ENCODE measurements at regions not wholly inside any gene's neighbourhood (a gene's known extent, or its start where the extent isn't known, plus 50 kb on each side); places are given as distances from the start of the nearest gene placed in this dataset.

DNA sequence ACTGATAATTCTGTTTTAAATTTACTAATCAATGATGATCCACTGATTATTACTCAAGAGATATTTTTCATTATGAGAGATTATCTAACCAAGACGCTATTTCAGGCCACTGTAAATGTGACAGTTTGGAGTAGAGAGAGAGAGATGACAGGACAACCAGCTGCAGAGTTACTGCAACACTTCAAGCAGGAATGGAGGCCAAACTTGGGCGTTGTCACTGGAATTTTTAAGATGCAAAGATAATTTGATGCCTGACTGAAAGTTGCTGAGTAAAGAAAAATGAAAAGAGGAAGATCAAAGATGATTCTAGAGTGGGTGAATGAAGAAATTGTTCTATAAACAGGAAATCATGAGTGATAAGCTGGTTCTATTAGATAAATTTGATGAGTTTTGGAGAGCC is 1302.1 kb upstream of the TMEFF2 start:
- TF ChIP-seq CTCF (conservative IDR thresholded peaks at IDR 0.05; ENCODE audit: low read depth, low read length) (no peak), EZH2 (IDR thresholded peaks at IDR 0.05; ENCODE audit: borderline replicate concordance, low read depth, low read length, poor library complexity, severe bottlenecking) (no peak)
